Activated naive CD8-positive, alpha-beta T cell treated with anti-CD3 and anti-CD28 coated beads for 36 hours (primary cell): ENCODE measurements at regions not wholly inside any gene's neighbourhood (a gene's known extent, or its start where the extent isn't known, plus 50 kb on each side); places are given as distances from the start of the nearest gene placed in this dataset.
"Not testable (repeated sequence)": the region's sequence is repeated elsewhere in the genome, so short reads cannot be mapped to it uniquely, and the experiment has no call there.

Experiments used
- DNase-seq: peaks from one replicate; pipeline ENCODE4 v3.0.0; 2021
- H3K27ac Mint-ChIP-seq: one replicate; pipeline ENCODE4 v1.8.0; 2022; ENCODE audit warnings: mild to moderate bottlenecking, moderate library complexity, mixed read lengths
- H3K27me3 Mint-ChIP-seq: one replicate; pipeline ENCODE4 v1.8.0; 2022; ENCODE audit warnings: mild to moderate bottlenecking, mixed read lengths
- H3K36me3 Mint-ChIP-seq: one replicate; pipeline ENCODE4 v1.8.0; 2021; ENCODE audit warnings: mild to moderate bottlenecking, mixed read lengths
- H3K4me1 Mint-ChIP-seq: one replicate; pipeline ENCODE4 v1.8.0; 2021; ENCODE audit warnings: mixed read lengths
- H3K4me3 Mint-ChIP-seq: one replicate; pipeline ENCODE4 v1.8.0; 2022; ENCODE audit warnings: mild to moderate bottlenecking, moderate library complexity, mixed read lengths
- H3K9me3 Mint-ChIP-seq: one replicate; pipeline ENCODE4 v1.8.0; 2022; ENCODE audit warnings: mixed read lengths

GRCh38 chr5:126017096-126017495 is 406.1 kb upstream of the GRAMD2B start:
- no peak overlapping the region for H3K4me3 Mint-ChIP-seq
- no peak overlapping the region for H3K27ac Mint-ChIP-seq
- no peaks in the 10 kb centered on the region for H3K27me3 Mint-ChIP-seq
- H3K36me3 Mint-ChIP-seq = no peaks in the 10 kb centered on the region
- H3K4me1 Mint-ChIP-seq = no peaks in the 10 kb centered on the region
- peaks cover 4% of the 10 kb centered on the region for H3K9me3 Mint-ChIP-seq
- no peak for DNase-seq

- no peaks in the 10 kb centered on the region for H3K4me1 Mint-ChIP-seq
- no peak for DNase-seq
- H3K36me3 Mint-ChIP-seq = no peaks in the 10 kb centered on the region
Measured at GRCh38 chr5:126020770-126021169, 402.4 kb upstream of the GRAMD2B start.

GRCh38 chr5:126023994-126024441 is 399.2 kb upstream of the GRAMD2B start:
- Mint-ChIP-seq H3K27ac (no peak overlapping the region), H3K36me3 (no peaks in the 10 kb centered on the region), H3K4me3 (no peak overlapping the region), H3K9me3 (peaks cover 11% of the 10 kb centered on the region), H3K4me1 (no peaks in the 10 kb centered on the region), H3K27me3 (no peaks in the 10 kb centered on the region)
- DNase-seq = no peak

More at GRCh38 chr5:126020770-126021169, 402.4 kb upstream of the GRAMD2B start:
- no peaks in the 10 kb centered on the region for H3K27me3 Mint-ChIP-seq
- no peak overlapping the region for H3K4me3 Mint-ChIP-seq
- no peak overlapping the region for H3K27ac Mint-ChIP-seq
- H3K9me3 Mint-ChIP-seq = peaks cover 5% of the 10 kb centered on the region

GRCh38 chr5:126027149-126027548 is 396.1 kb upstream of the GRAMD2B start:
- no peak for DNase-seq
- H3K27ac Mint-ChIP-seq = no peak overlapping the region
- H3K4me3 Mint-ChIP-seq = no peak overlapping the region
- H3K27me3 Mint-ChIP-seq = no peaks in the 10 kb centered on the region
- no peaks in the 10 kb centered on the region for H3K36me3 Mint-ChIP-seq
- no peaks in the 10 kb centered on the region for H3K4me1 Mint-ChIP-seq
- peaks cover 20% of the 10 kb centered on the region for H3K9me3 Mint-ChIP-seq

- no peak overlapping the region for H3K4me3 Mint-ChIP-seq
- peaks cover 18% of the 10 kb centered on the region for H3K9me3 Mint-ChIP-seq
- DNase-seq = no peak
- H3K4me1 Mint-ChIP-seq = no peaks in the 10 kb centered on the region
- H3K27ac Mint-ChIP-seq = no peak overlapping the region
- H3K27me3 Mint-ChIP-seq = no peaks in the 10 kb centered on the region
- no peaks in the 10 kb centered on the region for H3K36me3 Mint-ChIP-seq
Measured at GRCh38 chr5:126027652-126028051, 395.6 kb upstream of the GRAMD2B start.

- Mint-ChIP-seq H3K4me1 (no peaks in the 10 kb centered on the region), H3K27me3 (no peaks in the 10 kb centered on the region), H3K36me3 (no peaks in the 10 kb centered on the region), H3K27ac (no peak overlapping the region), H3K4me3 (no peak overlapping the region), H3K9me3 (peaks cover 18% of the 10 kb centered on the region)
- DNase-seq = no peak
Measured at GRCh38 chr5:126028336-126028735, 394.9 kb upstream of the GRAMD2B start.

- H3K36me3 Mint-ChIP-seq, H3K27me3 Mint-ChIP-seq, DNase-seq, H3K4me3 Mint-ChIP-seq, H3K4me1 Mint-ChIP-seq, H3K27ac Mint-ChIP-seq: not testable (repeated sequence)
- H3K9me3 Mint-ChIP-seq = peaks cover 18% of the 10 kb centered on the region
Measured at GRCh38 chr5:126029282-126029681, 393.9 kb upstream of the GRAMD2B start.

- no peaks in the 10 kb centered on the region for H3K27me3 Mint-ChIP-seq
- peaks cover 18% of the 10 kb centered on the region for H3K9me3 Mint-ChIP-seq
- DNase-seq = no peak
- H3K27ac Mint-ChIP-seq = no peak overlapping the region
- H3K4me1 Mint-ChIP-seq = no peaks in the 10 kb centered on the region
- no peaks in the 10 kb centered on the region for H3K36me3 Mint-ChIP-seq
- H3K4me3 Mint-ChIP-seq = no peak overlapping the region
Measured at GRCh38 chr5:126030698-126031097, 392.5 kb upstream of the GRAMD2B start.

GRCh38 chr5:126031989-126032716 is 391.1 kb upstream of the GRAMD2B start:
- H3K9me3 Mint-ChIP-seq = peaks cover 18% of the 10 kb centered on the region
- no peak for DNase-seq
- no peak overlapping the region for H3K4me3 Mint-ChIP-seq
- no peaks in the 10 kb centered on the region for H3K27me3 Mint-ChIP-seq
- no peak overlapping the region for H3K27ac Mint-ChIP-seq
- no peaks in the 10 kb centered on the region for H3K36me3 Mint-ChIP-seq
- H3K4me1 Mint-ChIP-seq = no peaks in the 10 kb centered on the region

- no peak for DNase-seq
- Mint-ChIP-seq H3K27ac (no peak overlapping the region), H3K9me3 (peaks cover 2% of the 10 kb centered on the region), H3K27me3 (no peaks in the 10 kb centered on the region), H3K4me3 (no peak overlapping the region), H3K4me1 (no peaks in the 10 kb centered on the region), H3K36me3 (no peaks in the 10 kb centered on the region)
Measured at GRCh38 chr5:126043688-126044087, 379.5 kb upstream of the GRAMD2B start.

- peaks cover 2% of the 10 kb centered on the region for H3K9me3 Mint-ChIP-seq
Measured at GRCh38 chr5:126044111-126044668, 379.0 kb upstream of the GRAMD2B start.

GRCh38 chr5:126044931-126045565 is 378.2 kb upstream of the GRAMD2B start:
- H3K9me3 Mint-ChIP-seq = peaks cover 2% of the 10 kb centered on the region
- no peak for DNase-seq
- H3K27ac Mint-ChIP-seq = no peak overlapping the region
- H3K4me1 Mint-ChIP-seq = no peaks in the 10 kb centered on the region
- no peak overlapping the region for H3K4me3 Mint-ChIP-seq
- H3K36me3 Mint-ChIP-seq = no peaks in the 10 kb centered on the region
- H3K27me3 Mint-ChIP-seq = no peaks in the 10 kb centered on the region

More at GRCh38 chr5:126044111-126044668, 379.0 kb upstream of the GRAMD2B start:
- Mint-ChIP-seq H3K4me3 (no peak overlapping the region), H3K4me1 (no peaks in the 10 kb centered on the region), H3K27ac (no peak overlapping the region), H3K36me3 (no peaks in the 10 kb centered on the region), H3K27me3 (no peaks in the 10 kb centered on the region)
- no peak for DNase-seq

GRCh38 chr5:126046318-126046717 is 376.9 kb upstream of the GRAMD2B start:
- Mint-ChIP-seq H3K4me3 (no peak overlapping the region), H3K27ac (no peak overlapping the region), H3K9me3 (peaks cover 2% of the 10 kb centered on the region), H3K36me3 (no peaks in the 10 kb centered on the region), H3K27me3 (no peaks in the 10 kb centered on the region), H3K4me1 (no peaks in the 10 kb centered on the region)
- no peak for DNase-seq

GRCh38 chr5:126046846-126047571 is 376.2 kb upstream of the GRAMD2B start:
- no peak for DNase-seq
- Mint-ChIP-seq H3K27me3 (no peaks in the 10 kb centered on the region), H3K4me1 (no peaks in the 10 kb centered on the region), H3K36me3 (no peaks in the 10 kb centered on the region), H3K27ac (no peak overlapping the region), H3K9me3 (peaks cover 2% of the 10 kb centered on the region), H3K4me3 (no peak overlapping the region)

GRCh38 chr5:126052120-126052519 is 371.1 kb upstream of the GRAMD2B start:
- H3K27me3 Mint-ChIP-seq = no peaks in the 10 kb centered on the region
- H3K4me1 Mint-ChIP-seq = no peaks in the 10 kb centered on the region
- no peak overlapping the region for H3K27ac Mint-ChIP-seq
- no peak overlapping the region for H3K4me3 Mint-ChIP-seq
- no peaks in the 10 kb centered on the region for H3K9me3 Mint-ChIP-seq
- H3K36me3 Mint-ChIP-seq = no peaks in the 10 kb centered on the region
- no peak for DNase-seq
